Left ventricle myocardium inferior (tissue), 1 donor: ENCODE measurements at regions not wholly inside any gene's neighbourhood (a gene's known extent, or its start where the extent isn't known, plus 50 kb on each side); places are given as distances from the start of the nearest gene placed in this dataset.

Experiments used
- DNase-seq: peaks from one replicate; pipeline ENCODE4 v3.0.0-alpha.2; 2020
- H3K27ac ChIP-seq: fragments of 200-600 bp; replicated peaks from 2 replicates; pipeline ENCODE4 v1.8.0; 2021
- H3K27me3 ChIP-seq: fragments of 200-600 bp; 2 replicates; pipeline ENCODE4 v1.8.0; 2021; ENCODE audit warnings: low read depth
- H3K36me3 ChIP-seq: fragments of 200-600 bp; 2 replicates; pipeline ENCODE4 v1.8.0; 2021
- H3K4me1 ChIP-seq: fragments of 200-600 bp; 2 replicates; pipeline ENCODE4 v1.8.0; 2021
- H3K4me3 ChIP-seq: fragments of 200-600 bp; 2 replicates; pipeline ENCODE4 v1.8.0; 2021; ENCODE audit warnings: mild to moderate bottlenecking, moderate library complexity
- H3K9me3 ChIP-seq: fragments of 200-600 bp; replicated peaks from 2 replicates; pipeline ENCODE4 v1.8.0; 2021
- CTCF ChIP-seq: fragments of 200-600 bp; IDR thresholded peaks from 2 replicates; pipeline ENCODE4 v1.8.0; 2021; ENCODE audit warnings: antibody characterized with exemption, mild to moderate bottlenecking, borderline replicate concordance
- intact Hi-C: fragments of 100-400 bp; cut with micrococcal nuclease; formaldehyde crosslinking; loops from one replicate; pipeline ENCODE4 v1.11.0; 2022
- donor health status: DM: no; HTN: yes; CAD: no; lungs with severe emphysema.

DNA sequence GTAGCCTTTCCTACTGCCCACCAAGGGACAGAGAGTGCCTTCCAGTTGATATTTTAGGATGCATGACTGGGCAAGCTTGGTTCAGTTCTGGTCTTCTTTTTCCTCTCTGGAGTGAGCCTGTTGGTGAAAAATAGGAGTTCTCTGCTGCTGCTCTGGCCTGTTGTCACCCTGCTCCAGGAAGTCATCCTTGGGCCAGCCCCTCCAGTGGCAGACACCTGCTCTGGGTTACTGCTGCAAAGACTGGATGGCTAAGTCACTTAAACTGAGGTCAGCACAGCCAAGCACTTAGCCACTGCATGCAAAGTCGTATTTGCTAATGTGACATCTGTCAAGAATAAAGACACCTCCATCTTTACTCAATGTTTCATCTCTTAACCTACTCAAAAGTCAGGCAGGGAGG, 219.6 kb upstream of the ID2 start:
- no peak overlapping the region for H3K4me3 ChIP-seq
- H3K4me1 ChIP-seq, result peaks cover 6% of the 10 kb centered on the region
- H3K27ac ChIP-seq, result no peak overlapping the region
- no peaks in the 10 kb centered on the region for H3K9me3 ChIP-seq
- intact Hi-C loops, result no loop called here
- H3K27me3 ChIP-seq, result peaks cover 26% of the 10 kb centered on the region
- no peak for TF ChIP-seq CTCF
- no peaks in the 10 kb centered on the region for H3K36me3 ChIP-seq
- DNase-seq, result no peak

DNA sequence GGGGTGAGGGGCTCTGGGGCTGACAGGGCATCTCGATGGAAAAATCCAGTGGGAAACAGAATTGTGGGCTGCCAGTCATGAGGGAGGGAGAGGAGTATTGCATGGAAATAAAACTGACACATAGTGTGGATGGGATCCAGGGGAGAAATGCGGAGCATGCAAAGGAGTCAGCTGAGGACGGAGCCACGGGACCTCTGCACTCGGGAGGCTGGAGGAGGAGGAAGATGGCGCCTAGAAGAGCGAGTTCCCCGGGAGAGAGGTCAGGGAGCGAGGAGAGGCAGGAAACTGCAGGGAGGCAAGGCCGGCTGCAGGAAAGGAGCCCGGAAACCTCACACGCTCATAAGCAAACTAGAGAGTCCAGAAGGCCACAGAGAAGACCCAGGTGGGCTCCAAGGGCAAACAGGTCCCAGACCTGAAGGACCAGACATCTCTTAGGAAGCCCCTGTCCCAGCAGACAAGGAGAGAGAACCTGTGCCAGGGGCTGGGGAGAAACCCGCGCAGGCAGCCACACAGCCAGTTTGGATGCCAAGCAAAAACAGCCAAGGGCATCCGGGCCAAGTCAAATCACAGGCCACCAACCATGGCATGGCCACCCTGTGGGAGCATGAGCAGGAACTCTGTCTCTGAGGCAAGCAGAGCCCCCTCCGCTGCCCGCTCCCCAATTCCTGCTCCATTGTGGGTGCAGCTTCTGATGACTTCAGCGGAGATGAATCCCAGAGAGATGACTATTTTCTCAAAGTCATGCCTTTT, 218.8 kb upstream of the ID2 start:
- DNase-seq, result no peak
- intact Hi-C loops, result no loop called here
- no peak for TF ChIP-seq CTCF
- Histone ChIP-seq H3K4me3 (no peak overlapping the region), H3K27me3 (peaks cover 18% of the 10 kb centered on the region), H3K36me3 (no peaks in the 10 kb centered on the region), H3K27ac (no peak overlapping the region), H3K4me1 (peaks cover 3% of the 10 kb centered on the region), H3K9me3 (no peaks in the 10 kb centered on the region)

GRCh38 chr2:8465560-8465959, 216.3 kb upstream of the ID2 start:
- TF ChIP-seq CTCF, result no peak
- Histone ChIP-seq H3K27me3 (no peaks in the 10 kb centered on the region), H3K4me3 (no peak overlapping the region), H3K27ac (no peak overlapping the region), H3K4me1 (peaks cover 3% of the 10 kb centered on the region), H3K9me3 (no peaks in the 10 kb centered on the region), H3K36me3 (no peaks in the 10 kb centered on the region)
- DNase-seq, result no peak
- intact Hi-C loops, result no loop called here

GRCh38 chr2:8469709-8470493, 212.0 kb upstream of the ID2 start:
- Histone ChIP-seq H3K36me3 (no peaks in the 10 kb centered on the region), H3K4me1 (peaks cover 12% of the 10 kb centered on the region), H3K9me3 (no peaks in the 10 kb centered on the region), H3K27me3 (no peaks in the 10 kb centered on the region), H3K27ac (no peak overlapping the region), H3K4me3 (no peak overlapping the region)
- no peak for DNase-seq
- TF ChIP-seq CTCF, result no peak
- intact Hi-C loops, result no loop called here

DNA sequence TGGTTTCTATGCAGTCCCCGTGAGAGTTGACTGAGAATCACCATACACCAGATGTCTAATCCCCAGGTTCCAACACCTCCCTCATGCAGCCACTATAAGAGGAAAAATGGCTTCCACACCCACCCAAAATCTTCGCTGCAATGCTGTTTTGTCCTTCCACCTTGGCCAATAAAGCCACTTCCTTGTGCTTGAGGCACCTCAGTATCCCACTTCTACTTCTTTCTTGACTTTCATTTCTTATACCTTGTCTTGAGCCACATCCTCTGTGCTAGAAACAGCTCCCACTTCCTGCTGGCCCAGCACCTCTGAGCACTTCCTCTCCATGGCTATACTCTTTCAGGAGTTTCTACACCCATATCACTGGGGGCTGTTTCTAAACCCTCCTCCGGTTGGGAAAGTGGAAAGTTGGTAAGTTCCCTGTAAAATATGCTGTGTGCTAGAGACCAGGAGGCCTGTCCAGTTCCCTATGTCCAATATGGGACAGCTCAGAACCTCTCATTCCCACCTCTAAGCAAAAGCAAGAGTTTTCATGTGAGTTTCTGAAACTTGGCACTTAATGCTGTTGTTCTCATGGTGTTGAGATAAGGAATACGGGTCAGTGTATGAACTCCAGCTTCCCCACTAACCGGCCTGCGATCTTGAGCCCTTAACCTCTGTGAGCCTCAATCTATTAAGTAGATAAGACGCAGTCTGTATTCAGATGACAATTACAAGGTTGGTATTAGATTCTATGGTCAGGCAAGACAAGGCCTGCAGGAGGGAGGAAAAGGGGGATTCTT, 209.1 kb upstream of the ID2 start:
- H3K4me1 ChIP-seq, result peaks cover 25% of the 10 kb centered on the region
- H3K36me3 ChIP-seq, result no peaks in the 10 kb centered on the region
- H3K4me3 ChIP-seq, result no peak overlapping the region
- H3K9me3 ChIP-seq, result no peaks in the 10 kb centered on the region
- no peak for TF ChIP-seq CTCF
- DNase-seq, result no peak
- no peaks in the 10 kb centered on the region for H3K27me3 ChIP-seq
- peak overlapping the region; percentile 0 for H3K27ac ChIP-seq
- intact Hi-C loops, result no loop called here
